Thoracic aorta (tissue), 2 donors: ENCODE measurements at regions not wholly inside any gene's neighbourhood (a gene's known extent, or its start where the extent isn't known, plus 50 kb on each side); places are given as distances from the start of the nearest gene placed in this dataset.

Source experiments
- ATAC-seq: fragments of 150-250 bp; one replicate; pipeline ENCODE4 v1.8.0; 2017; ENCODE audit warnings: low read depth; ENCODE audit not compliant: insufficient number of reproducible peaks, low FRiP score
- DNase-seq: peaks from one replicate; pipeline ENCODE4 v3.0.0-alpha.2; 2020; ENCODE audit warnings: low spot score
- H3K27ac ChIP-seq, 2 donors: fragments of 200-600 bp; sonication (generic); 1 replicate in 1 of 2; 2 replicates in 1 of 2; pipeline ENCODE4 v1.5.1; 2016; ENCODE audit warnings: mild to moderate bottlenecking in 2 of 2, moderate library complexity in 2 of 2
- H3K27me3 ChIP-seq: fragments of 200-600 bp; sonication (generic); replicated peaks from 2 replicates; pipeline ENCODE4 v1.6.0; 2016; ENCODE audit warnings: mild to moderate bottlenecking; ENCODE audit not compliant: insufficient read depth
- H3K36me3 ChIP-seq: fragments of 200-600 bp; sonication (generic); one replicate; pipeline ENCODE4 v1.5.1; 2016
- H3K4me1 ChIP-seq, 2 donors: fragments of 200-600 bp; sonication (generic); 1 replicate in 1 of 2; 2 replicates in 1 of 2; pipeline versions ENCODE4 v1.5.1 to v1.6.0; 2016; ENCODE audit warnings: low read depth in 2 of 2, mild to moderate bottlenecking in 1 of 2; ENCODE audit not compliant: control insufficient read depth in 1 of 2
- H3K4me3 ChIP-seq: fragments of 200-600 bp; sonication (generic); 2 replicates; pipeline ENCODE4 v1.5.1; 2016; ENCODE audit warnings: mild to moderate bottlenecking
- H3K9me3 ChIP-seq: fragments of 200-600 bp; sonication (generic); 2 replicates; pipeline ENCODE4 v1.5.1; 2016
- TF ChIP-seq, protein P1 (sequence below): fragments of 200-600 bp; sonication (generic); IDR thresholded peaks from one replicate; pipeline ENCODE4 v1.5.1; 2019; ENCODE audit warnings: antibody characterized with exemption

DNA sequence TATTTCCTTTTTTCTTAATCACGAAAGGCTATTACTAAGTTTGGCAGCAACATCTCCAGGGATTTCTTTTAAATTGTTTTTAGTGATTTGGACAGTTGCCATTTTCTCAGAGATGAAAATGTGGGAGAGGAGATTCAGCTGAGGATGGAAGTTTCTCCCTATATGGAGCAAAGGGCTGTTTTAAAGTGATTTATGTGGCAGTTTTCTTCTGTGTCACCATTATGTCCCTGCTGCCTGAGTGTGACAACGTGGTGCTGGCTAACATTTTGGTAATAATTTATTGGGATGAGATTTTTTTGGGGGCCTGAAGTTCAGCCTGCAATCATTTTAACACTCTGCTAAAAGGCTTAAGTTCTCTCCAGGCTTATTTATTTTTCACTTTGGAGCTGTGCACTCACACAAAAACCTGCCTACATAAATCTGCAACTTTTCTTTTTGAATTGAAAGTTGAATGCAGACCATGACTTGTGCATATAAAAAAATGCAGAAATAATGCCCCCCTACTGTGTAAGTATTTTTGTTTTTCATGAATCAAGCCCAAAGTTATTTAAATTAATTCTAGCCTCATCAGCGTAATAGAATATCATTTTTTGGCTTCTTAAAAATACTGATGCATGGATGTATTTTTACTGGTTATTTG lies 210.9 kb downstream of the ZIC1 start:
- Histone ChIP-seq H3K4me3 (no peak overlapping the region), H3K27ac (no peak overlapping the region), H3K9me3 (no peaks in the 10 kb centered on the region), H3K4me1 (peaks cover 0 to 4% of the 10 kb centered on the region in 2 donors), H3K27me3 (no peaks in the 10 kb centered on the region), H3K36me3 (no peaks in the 10 kb centered on the region)
- ATAC-seq (no peak), DNase-seq (no peak)
- TF ChIP-seq, protein P1, sequence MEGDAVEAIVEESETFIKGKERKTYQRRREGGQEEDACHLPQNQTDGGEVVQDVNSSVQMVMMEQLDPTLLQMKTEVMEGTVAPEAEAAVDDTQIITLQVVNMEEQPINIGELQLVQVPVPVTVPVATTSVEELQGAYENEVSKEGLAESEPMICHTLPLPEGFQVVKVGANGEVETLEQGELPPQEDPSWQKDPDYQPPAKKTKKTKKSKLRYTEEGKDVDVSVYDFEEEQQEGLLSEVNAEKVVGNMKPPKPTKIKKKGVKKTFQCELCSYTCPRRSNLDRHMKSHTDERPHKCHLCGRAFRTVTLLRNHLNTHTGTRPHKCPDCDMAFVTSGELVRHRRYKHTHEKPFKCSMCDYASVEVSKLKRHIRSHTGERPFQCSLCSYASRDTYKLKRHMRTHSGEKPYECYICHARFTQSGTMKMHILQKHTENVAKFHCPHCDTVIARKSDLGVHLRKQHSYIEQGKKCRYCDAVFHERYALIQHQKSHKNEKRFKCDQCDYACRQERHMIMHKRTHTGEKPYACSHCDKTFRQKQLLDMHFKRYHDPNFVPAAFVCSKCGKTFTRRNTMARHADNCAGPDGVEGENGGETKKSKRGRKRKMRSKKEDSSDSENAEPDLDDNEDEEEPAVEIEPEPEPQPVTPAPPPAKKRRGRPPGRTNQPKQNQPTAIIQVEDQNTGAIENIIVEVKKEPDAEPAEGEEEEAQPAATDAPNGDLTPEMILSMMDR: no peak

DNA sequence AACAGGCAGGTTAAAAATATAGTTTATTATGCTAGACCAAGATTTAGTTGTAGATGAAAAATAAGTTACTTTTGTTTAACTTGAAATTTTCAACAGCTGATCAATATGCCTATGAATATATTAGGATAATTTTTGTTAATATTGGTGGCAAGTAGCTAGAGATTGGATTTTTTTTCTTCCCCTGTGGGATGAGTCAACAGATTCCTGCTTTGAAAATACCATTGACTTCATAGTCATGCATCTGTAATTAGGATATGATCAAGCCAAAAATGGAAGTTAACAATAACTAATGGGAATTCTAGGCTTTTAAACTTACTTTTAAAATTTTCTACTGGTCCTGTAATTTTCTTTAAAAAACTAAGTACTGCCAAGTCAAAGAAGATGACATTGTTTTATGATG lies 211.7 kb downstream of the ZIC1 start:
- H3K27ac ChIP-seq: no peak overlapping the region
- H3K4me3 ChIP-seq: no peak overlapping the region
- ATAC-seq (no peak), DNase-seq (no peak)
- no peaks in the 10 kb centered on the region for H3K27me3 ChIP-seq
- TF ChIP-seq, protein P1: no peak
- H3K9me3 ChIP-seq: no peaks in the 10 kb centered on the region
- H3K36me3 ChIP-seq: no peaks in the 10 kb centered on the region
- peaks cover 0 to 4% of the 10 kb centered on the region in 2 donors for H3K4me1 ChIP-seq

DNA sequence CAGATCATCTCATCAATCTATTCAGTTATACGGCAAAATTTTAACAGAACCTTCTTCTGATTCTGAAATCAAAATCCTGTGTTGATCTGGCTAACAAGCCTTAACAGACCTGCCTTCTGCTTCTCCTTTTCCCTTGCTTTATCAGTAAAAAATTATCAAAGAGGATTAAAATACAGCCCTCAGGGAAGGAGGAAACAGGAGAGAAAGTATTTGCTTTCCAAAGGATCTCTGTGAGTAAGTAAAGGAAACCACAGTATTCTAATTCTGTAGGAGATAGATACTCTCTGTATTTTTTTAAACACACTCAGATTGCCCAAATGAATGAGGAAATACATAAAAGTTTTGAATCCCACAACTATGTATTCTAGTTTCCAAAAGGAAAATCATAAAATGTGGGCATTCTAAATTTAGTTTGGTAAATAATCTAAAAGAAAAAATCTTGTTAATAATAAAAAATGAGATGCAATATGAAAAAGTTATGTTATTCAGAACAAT lies 221.8 kb downstream of the ZIC1 start:
- no peak for ATAC-seq

DNA sequence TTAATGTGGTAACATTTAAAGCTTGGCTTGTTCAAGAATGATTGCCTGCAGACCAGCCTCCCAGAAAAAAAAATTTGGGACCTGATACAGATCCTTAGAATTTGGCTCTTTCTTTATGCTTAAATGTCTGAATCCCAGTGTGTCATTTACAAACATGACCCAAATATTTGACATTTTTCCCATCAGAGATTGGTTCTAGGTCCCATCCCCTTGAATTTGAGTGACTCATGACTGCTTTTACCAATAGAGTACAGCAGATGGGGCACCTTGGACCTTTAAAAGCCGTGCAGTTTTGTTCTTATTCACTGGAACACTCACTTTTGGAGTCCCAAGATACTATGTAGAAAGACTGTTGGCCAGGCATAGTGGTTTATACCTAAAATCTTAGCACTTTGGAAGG lies 231.6 kb downstream of the ZIC1 start:
- Histone ChIP-seq H3K9me3 (peaks cover 8% of the 10 kb centered on the region), H3K27me3 (no peaks in the 10 kb centered on the region), H3K4me3 (no peak overlapping the region), H3K4me1 (no peaks in the 10 kb centered on the region), H3K27ac (no peak overlapping the region), H3K36me3 (no peaks in the 10 kb centered on the region)
- TF ChIP-seq, protein P1: no peak
- no peak for DNase-seq
- ATAC-seq: no peak

More for the DNA sequence above, 221.8 kb downstream of the ZIC1 start:
- TF ChIP-seq, protein P1: no peak
- H3K4me1 ChIP-seq: no peaks in the 10 kb centered on the region
- H3K4me3 ChIP-seq: no peak overlapping the region
- no peaks in the 10 kb centered on the region for H3K36me3 ChIP-seq
- H3K9me3 ChIP-seq: peaks cover 3% of the 10 kb centered on the region
- DNase-seq: no peak
- no peak overlapping the region for H3K27ac ChIP-seq
- H3K27me3 ChIP-seq: no peaks in the 10 kb centered on the region

DNA sequence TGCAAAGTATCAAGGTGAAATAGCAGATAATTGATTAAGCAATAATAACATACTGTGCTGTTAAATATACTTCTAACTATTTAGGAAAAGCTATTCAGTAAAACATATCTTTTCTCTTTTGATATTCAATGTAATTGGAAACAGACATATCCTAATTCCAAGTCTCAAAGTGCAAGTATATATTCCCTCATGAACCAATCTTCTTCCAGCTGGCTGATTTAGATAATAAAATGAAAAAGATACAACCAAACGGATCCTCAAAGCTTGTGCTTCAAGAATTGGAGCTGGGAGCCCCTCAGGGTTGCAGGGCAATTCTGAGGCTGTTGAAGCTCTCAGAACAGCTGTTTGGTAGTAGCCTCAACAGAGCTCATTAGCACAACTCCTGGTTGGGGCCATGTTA lies 236.6 kb downstream of the ZIC1 start:
- TF ChIP-seq, protein P1: no peak
- Histone ChIP-seq H3K36me3 (no peaks in the 10 kb centered on the region), H3K27ac (no peak overlapping the region), H3K9me3 (no peaks in the 10 kb centered on the region), H3K4me3 (no peak overlapping the region), H3K4me1 (no peaks in the 10 kb centered on the region), H3K27me3 (no peaks in the 10 kb centered on the region)
- DNase-seq: no peak
- ATAC-seq: no peak
